ENCODE measurements at regions not wholly inside any gene's neighbourhood (a gene's known extent, or its start where the extent isn't known, plus 50 kb on each side); places are given as distances from the start of the nearest gene placed in this dataset.

DNA sequence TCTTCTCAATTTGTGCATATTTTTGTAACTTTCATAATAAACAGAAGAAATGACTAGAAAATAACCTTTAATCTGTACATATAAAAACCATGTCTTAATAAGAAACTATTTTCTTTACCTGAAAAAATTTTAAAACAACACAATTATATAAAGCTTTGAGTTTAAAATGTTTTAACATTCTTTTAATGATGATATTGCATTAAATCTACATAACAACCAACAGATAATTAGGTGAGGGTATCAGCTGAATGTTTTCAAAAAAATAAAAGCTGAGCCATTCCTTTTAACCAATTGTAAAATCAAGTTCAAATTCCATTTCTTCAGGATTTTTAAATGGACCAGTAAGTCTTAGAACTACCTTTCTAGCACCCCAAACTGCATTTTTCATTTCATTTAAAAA is 1185.0 kb upstream of the CITED2 start:
- intact Hi-C loops (cut with micrococcal nuclease) = no loop called here

DNA sequence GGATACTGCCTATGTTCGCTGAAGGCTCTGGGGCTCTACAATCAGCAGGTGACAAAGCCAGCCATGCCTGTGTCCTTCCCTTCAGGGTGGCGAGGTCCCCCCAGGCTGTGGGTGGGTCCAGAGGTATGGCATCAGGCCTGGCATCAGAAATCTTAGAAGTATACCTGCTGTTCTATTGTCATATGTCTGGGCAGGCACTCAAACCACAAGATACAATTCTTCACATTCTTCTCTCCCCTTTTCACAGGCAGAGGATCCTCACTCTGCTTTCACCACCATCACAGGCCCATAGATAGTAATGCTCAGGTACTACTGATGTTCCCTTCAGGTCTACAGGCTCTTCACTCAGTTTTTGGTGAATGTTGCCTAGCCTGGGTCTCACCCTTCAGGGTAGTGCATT is 1180.0 kb upstream of the CITED2 start:
- H3K27me3 Mint-ChIP-seq = no peaks in the 10 kb centered on the region

More for the DNA sequence above, 1185.0 kb upstream of the CITED2 start:
- H3K4me1 Mint-ChIP-seq (ENCODE audit: low read depth) = peaks cover 5% of the 10 kb centered on the region
- no peak overlapping the region for H3K27ac Mint-ChIP-seq
- H3K9me3 Mint-ChIP-seq = peaks cover 12% of the 10 kb centered on the region
- no peaks in the 10 kb centered on the region for H3K27me3 Mint-ChIP-seq
- no peak overlapping the region for H3K4me3 Mint-ChIP-seq
- H3K36me3 Mint-ChIP-seq (ENCODE audit: low read depth) = no peaks in the 10 kb centered on the region

DNA sequence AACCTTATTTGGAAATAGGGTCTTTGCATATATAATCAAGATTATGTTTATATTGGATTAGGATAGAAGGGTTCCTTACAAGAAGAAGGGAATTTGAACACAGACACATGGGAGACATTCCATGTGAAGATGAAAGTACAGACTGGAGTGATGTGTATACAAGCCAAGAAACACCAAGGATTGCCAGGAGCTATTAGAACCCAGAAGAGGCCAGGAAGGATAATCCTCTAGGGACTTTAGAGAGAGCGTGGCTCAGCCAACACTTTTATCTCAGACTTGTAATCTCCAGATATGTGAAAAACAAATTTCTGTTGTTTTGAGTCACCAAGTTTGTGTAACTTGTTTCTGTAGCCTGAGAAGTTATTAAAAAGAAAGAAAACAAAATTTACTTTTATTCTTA is 1173.9 kb upstream of the CITED2 start:
- no peak overlapping the region for H3K27ac Mint-ChIP-seq
- intact Hi-C loops (cut with micrococcal nuclease) = no loop called here
- H3K27me3 Mint-ChIP-seq = no peaks in the 10 kb centered on the region
- peaks cover 9% of the 10 kb centered on the region for H3K9me3 Mint-ChIP-seq
- no peaks in the 10 kb centered on the region for H3K36me3 Mint-ChIP-seq (ENCODE audit: low read depth)
- no peak overlapping the region for H3K4me3 Mint-ChIP-seq
- H3K4me1 Mint-ChIP-seq (ENCODE audit: low read depth) = no peaks in the 10 kb centered on the region

More for the DNA sequence above, 1180.0 kb upstream of the CITED2 start:
- Mint-ChIP-seq H3K36me3 (ENCODE audit: low read depth) (no peaks in the 10 kb centered on the region), H3K27ac (no peak overlapping the region), H3K4me3 (no peak overlapping the region), H3K4me1 (ENCODE audit: low read depth) (no peaks in the 10 kb centered on the region), H3K9me3 (peaks cover 21% of the 10 kb centered on the region)
- intact Hi-C loops (cut with micrococcal nuclease) = no loop called here

DNA sequence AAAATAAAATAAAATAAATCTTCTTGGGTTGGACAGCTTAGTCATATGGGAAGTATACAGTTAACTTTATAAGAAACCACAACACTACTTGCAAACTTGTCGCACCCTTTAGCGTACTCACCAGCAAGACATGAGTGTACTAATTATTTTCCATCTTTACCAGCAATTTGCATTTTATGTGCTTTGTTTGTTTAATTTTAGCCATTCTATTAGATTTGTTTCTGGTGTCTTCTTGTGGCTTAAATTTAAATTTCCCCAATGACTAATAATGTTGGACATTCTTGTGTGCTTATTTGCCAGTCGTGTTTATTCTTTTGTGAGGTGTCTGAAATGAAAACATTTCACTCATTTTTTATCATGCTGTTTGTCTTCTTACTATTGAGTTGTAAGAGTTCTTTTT is 1172.2 kb upstream of the CITED2 start:
- H3K27me3 Mint-ChIP-seq = no peaks in the 10 kb centered on the region
- H3K36me3 Mint-ChIP-seq (ENCODE audit: low read depth) = no peaks in the 10 kb centered on the region
- intact Hi-C loops (cut with micrococcal nuclease) = no loop called here
- H3K4me3 Mint-ChIP-seq = no peak overlapping the region
- no peaks in the 10 kb centered on the region for H3K4me1 Mint-ChIP-seq (ENCODE audit: low read depth)
- peaks cover 9% of the 10 kb centered on the region for H3K9me3 Mint-ChIP-seq
- no peak overlapping the region for H3K27ac Mint-ChIP-seq

DNA sequence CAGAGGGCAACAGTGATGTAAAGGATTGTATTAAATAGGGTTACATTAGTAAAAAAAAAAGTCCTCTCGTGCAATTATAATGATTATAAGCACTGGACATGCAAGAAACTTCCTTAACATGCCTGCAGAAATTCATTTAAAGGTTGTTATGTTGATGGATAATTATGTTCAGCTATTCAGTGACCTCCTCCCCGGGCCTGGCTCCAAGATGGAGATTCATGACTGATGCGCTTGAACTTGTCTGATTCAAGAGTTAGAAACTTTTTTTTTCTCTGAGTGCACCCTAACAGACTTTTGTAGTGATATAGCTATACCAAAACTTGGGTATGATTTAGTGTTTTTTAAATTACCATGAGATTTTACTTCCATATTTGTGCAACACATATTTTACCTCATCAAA is 1170.0 kb upstream of the CITED2 start:
- H3K4me3 Mint-ChIP-seq = no peak overlapping the region
- intact Hi-C loops (cut with micrococcal nuclease) = no loop called here
- no peaks in the 10 kb centered on the region for H3K4me1 Mint-ChIP-seq (ENCODE audit: low read depth)
- H3K27ac Mint-ChIP-seq = no peak overlapping the region
- no peaks in the 10 kb centered on the region for H3K36me3 Mint-ChIP-seq (ENCODE audit: low read depth)
- no peaks in the 10 kb centered on the region for H3K9me3 Mint-ChIP-seq
- H3K27me3 Mint-ChIP-seq = no peaks in the 10 kb centered on the region

DNA sequence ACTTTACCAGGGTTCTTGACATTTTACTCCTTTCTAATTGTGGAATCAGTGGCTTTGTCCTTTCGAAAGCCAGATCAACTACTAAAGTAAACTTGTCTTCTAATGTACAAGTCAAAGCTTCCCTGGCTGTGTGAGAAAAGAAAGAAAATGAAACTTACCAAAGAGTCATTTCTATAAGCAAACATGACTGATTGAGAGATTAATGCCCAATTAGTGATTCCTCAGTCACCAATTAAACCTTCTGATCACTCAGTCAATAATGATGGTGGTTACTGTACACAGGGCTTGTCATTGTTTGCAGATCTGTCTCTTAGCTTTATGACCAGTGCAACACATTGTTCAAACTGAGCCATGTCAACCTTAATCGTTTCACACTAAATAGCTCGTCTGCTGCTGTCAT is 1168.4 kb upstream of the CITED2 start:
- H3K27ac Mint-ChIP-seq = no peak overlapping the region
- intact Hi-C loops (cut with micrococcal nuclease) = no loop called here
- no peaks in the 10 kb centered on the region for H3K27me3 Mint-ChIP-seq
- H3K9me3 Mint-ChIP-seq = no peaks in the 10 kb centered on the region
- H3K36me3 Mint-ChIP-seq (ENCODE audit: low read depth) = no peaks in the 10 kb centered on the region
- H3K4me3 Mint-ChIP-seq = no peak overlapping the region
- H3K4me1 Mint-ChIP-seq (ENCODE audit: low read depth) = no peaks in the 10 kb centered on the region

DNA sequence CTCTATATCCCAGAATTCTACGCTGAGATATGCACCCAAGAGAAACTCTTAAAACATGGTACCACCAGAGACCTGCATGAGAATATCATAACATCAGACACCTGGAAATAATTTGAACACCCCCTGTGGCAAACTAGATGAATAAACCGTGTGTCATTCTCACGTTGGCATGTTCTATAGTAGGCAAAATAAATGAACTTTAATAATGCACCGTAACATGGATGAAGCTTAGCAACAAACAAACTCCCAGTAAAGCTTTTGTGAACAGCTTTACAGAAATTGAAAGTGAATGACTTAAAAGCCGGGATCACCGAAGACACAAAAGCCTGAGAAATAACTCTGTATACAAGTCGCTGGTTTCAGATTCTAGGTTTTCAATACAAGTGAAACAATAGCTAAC is 1166.8 kb upstream of the CITED2 start:
- H3K27me3 Mint-ChIP-seq = no peaks in the 10 kb centered on the region
- no peaks in the 10 kb centered on the region for H3K4me1 Mint-ChIP-seq (ENCODE audit: low read depth)
- intact Hi-C loops (cut with micrococcal nuclease) = no loop called here
- H3K4me3 Mint-ChIP-seq = no peak overlapping the region
- H3K9me3 Mint-ChIP-seq = peaks cover 3% of the 10 kb centered on the region
- no peaks in the 10 kb centered on the region for H3K36me3 Mint-ChIP-seq (ENCODE audit: low read depth)
- H3K27ac Mint-ChIP-seq = no peak overlapping the region

DNA sequence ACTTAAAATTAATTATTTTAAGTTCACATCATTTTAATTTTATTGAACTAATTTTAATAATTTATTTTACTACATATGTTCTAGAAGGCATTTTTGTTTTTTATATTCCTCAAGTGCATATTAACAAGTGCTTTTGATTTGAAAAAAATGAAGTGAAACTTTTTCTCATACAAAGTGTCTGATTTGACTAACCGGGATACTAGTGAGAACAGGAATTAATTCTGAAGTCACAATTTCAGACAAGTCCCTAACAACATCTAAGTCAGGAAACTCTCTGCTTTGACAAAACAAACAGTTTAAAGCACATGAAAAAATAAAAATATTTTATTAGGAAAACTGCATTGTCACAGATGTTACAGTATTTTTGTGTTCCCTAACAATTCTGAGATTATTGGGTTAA is 1166.3 kb upstream of the CITED2 start:
- Mint-ChIP-seq H3K27ac (no peak overlapping the region), H3K27me3 (no peaks in the 10 kb centered on the region), H3K4me1 (ENCODE audit: low read depth) (no peaks in the 10 kb centered on the region), H3K4me3 (no peak overlapping the region), H3K36me3 (ENCODE audit: low read depth) (no peaks in the 10 kb centered on the region), H3K9me3 (peaks cover 8% of the 10 kb centered on the region)
- intact Hi-C loops (cut with micrococcal nuclease) = no loop called here

DNA sequence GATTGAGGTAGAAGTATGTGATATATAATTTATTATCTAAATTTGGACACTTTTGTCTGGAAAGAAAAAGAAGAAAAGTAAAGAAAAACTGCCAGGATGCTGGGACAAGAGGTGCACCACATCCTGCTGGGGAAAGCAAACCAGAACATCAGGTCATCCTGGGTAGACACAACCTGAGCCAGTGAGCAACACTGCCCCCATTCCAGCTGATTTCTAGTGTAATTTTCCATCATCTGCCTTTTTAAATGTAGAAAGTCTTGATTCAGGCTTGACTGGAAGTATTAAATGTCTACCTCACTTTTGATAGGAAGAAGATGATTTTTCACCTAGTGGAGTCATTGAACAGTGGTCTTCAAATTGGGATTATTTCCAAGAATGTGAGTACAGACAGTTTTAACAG is 1164.5 kb upstream of the CITED2 start:
- no peaks in the 10 kb centered on the region for H3K36me3 Mint-ChIP-seq (ENCODE audit: low read depth)
- no peaks in the 10 kb centered on the region for H3K27me3 Mint-ChIP-seq
- peaks cover 25% of the 10 kb centered on the region for H3K9me3 Mint-ChIP-seq
- no peak overlapping the region for H3K4me3 Mint-ChIP-seq
- intact Hi-C loops (cut with micrococcal nuclease) = no loop called here
- H3K27ac Mint-ChIP-seq = no peak overlapping the region
- H3K4me1 Mint-ChIP-seq (ENCODE audit: low read depth) = no peaks in the 10 kb centered on the region

DNA sequence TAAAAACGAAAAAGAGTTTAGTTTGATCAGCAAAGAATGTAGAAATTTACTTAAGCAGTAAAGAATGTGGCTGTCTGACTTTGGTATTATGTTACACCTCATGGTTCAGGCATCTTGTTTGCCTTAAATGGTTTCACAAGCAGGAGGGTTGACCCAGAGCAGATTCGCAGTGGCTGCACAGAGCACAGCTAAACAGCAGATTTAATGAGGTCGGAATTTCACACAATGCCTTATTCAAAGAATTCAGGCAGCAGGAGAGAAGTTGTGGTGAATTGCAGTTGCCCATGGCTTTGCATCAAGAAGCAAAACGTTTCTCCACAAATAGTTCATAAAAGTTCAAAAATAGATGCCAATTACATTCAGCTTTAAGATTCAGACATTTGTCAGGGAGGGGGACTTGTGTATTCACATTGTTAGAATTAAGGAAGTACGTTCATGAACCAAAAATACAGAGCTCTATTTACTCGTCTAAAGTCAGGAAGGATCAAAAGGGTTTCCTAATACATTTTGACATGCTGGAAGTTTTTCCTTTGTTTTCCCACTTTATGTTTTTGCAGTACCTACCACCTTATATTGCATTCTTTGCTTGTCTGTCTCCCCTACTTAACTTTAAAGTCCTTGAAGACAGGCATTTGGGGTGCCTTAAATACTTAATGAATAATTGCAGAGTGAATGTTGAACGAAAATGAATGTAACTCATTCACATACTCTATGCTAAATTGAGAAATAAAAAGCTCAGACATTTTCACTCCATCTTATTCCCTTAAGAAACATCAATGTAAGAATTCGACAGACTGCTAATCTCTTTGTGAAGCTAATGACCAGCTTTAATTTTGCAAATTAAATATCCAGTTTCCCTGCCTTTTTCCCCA is 1163.6 kb upstream of the CITED2 start:
- peaks cover 33% of the 10 kb centered on the region for H3K9me3 Mint-ChIP-seq
- intact Hi-C loops (cut with micrococcal nuclease) = no loop called here

DNA sequence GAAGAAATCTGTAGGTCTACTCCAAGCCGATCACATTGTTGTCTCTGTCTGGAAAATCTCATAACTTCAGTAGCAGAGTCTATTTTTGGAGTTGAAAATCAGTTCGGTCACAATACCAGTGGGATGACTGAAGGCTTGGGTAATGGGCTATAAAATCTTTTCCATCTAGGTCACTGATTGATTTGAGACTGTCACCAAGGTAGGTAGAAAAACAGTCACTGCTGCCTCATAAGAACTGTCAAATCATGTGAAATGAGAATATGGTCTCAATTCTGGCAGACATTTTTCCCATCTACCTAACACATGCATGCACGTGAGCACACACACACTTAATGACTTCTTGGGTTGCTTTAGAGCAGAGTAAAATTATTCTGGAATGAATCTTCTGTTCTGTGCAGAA is 1162.8 kb upstream of the CITED2 start:
- intact Hi-C loops (cut with micrococcal nuclease) = no loop called here
- Mint-ChIP-seq H3K27ac (no peak overlapping the region), H3K4me3 (no peak overlapping the region), H3K36me3 (ENCODE audit: low read depth) (no peaks in the 10 kb centered on the region), H3K27me3 (no peaks in the 10 kb centered on the region), H3K4me1 (ENCODE audit: low read depth) (no peaks in the 10 kb centered on the region), H3K9me3 (peaks cover 40% of the 10 kb centered on the region)

More for the DNA sequence above, 1163.6 kb upstream of the CITED2 start:
- Mint-ChIP-seq H3K27me3 (no peaks in the 10 kb centered on the region), H3K4me3 (no peak overlapping the region), H3K27ac (no peak overlapping the region), H3K4me1 (ENCODE audit: low read depth) (no peaks in the 10 kb centered on the region), H3K36me3 (ENCODE audit: low read depth) (no peaks in the 10 kb centered on the region)

DNA sequence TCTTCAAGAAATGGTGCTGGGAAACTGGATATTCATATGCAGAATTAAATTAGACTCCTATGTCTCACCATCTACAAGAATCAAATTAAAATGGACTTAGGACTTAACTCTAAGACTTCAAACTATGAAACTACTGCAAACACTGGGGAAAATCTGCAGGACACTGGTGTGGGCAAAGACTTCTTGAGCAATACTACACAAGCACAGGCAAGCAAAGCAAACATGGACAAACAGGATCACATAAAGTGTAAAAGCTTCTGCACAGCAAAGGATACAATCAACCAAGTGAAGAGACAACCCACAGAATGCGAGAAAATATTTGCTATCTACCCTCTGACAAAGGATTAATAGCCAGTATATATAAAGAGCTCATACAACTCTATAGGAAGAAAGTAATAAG is 1161.1 kb upstream of the CITED2 start:
- Mint-ChIP-seq H3K27ac (no peak overlapping the region), H3K4me1 (ENCODE audit: low read depth) (no peaks in the 10 kb centered on the region), H3K9me3 (peaks cover 40% of the 10 kb centered on the region), H3K27me3 (no peaks in the 10 kb centered on the region), H3K36me3 (ENCODE audit: low read depth) (no peaks in the 10 kb centered on the region), H3K4me3 (no peak overlapping the region)
- intact Hi-C loops (cut with micrococcal nuclease) = no loop called here

DNA sequence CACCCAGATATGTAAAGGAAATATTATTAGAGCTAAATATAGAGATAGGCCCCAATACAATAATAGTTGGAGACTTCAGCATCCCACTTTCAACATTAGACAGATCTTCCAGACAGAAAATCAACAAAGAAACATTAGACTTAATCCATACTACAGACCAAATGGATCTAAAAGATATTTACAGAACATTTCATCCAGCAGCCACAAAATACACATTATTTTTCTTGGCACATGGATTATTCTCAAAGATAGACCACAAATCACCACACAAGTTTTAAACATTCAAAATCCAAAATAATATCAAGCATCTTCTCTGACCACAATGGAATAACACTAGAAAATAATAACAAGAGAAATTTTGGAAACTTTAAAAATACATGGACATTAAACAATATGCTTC is 1159.1 kb upstream of the CITED2 start:
- no peaks in the 10 kb centered on the region for H3K4me1 Mint-ChIP-seq (ENCODE audit: low read depth)
- H3K4me3 Mint-ChIP-seq = no peak overlapping the region
- no peaks in the 10 kb centered on the region for H3K36me3 Mint-ChIP-seq (ENCODE audit: low read depth)
- intact Hi-C loops (cut with micrococcal nuclease) = no loop called here
- H3K27ac Mint-ChIP-seq = no peak overlapping the region
- peaks cover 40% of the 10 kb centered on the region for H3K9me3 Mint-ChIP-seq
- H3K27me3 Mint-ChIP-seq = no peaks in the 10 kb centered on the region

DNA sequence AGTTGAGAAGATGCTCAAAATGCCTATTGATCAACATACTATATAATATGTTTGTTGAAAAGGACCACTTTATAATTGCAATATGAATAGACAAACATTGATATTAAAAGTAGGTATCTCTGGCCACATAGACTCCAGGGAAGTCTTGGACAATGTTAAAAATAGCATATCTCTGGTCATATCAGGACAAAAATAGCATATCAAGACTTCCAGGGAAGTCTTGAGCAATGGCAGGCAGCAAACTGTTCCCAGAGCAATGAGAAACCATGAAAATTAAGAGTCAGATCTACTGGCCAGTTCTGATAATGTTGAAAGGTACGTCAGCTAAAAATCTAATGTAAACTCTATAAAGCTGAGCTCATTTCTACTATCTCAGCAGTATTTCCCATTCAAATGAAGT is 1130.3 kb upstream of the CITED2 start:
- H3K4me3 Mint-ChIP-seq = no peak overlapping the region
- H3K27ac Mint-ChIP-seq = no peak overlapping the region
- intact Hi-C loops (cut with micrococcal nuclease) = no loop called here
- peaks cover 8% of the 10 kb centered on the region for H3K9me3 Mint-ChIP-seq
- H3K4me1 Mint-ChIP-seq (ENCODE audit: low read depth) = no peaks in the 10 kb centered on the region
- no peaks in the 10 kb centered on the region for H3K27me3 Mint-ChIP-seq
- no peaks in the 10 kb centered on the region for H3K36me3 Mint-ChIP-seq (ENCODE audit: low read depth)

DNA sequence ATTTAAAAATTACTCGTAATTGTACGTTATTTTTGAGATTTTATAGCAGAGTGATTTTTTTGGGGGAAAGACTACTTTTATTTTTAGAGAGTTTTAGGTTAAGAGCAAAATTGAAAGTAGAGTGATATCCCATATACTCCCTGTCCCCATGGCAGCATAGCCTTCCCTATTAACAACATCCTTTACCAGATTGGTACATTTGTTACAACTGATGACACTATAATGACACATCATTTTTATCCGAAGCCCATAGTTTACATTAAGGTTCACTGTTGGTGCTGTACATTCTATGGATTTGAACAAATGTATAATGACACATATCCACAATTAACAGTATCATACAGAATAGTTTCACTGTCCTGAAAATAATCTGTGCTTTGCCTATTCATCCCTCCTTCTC is 1126.4 kb upstream of the CITED2 start:
- Mint-ChIP-seq H3K4me1 (ENCODE audit: low read depth) (no peaks in the 10 kb centered on the region), H3K9me3 (no peaks in the 10 kb centered on the region), H3K27me3 (no peaks in the 10 kb centered on the region), H3K4me3 (no peak overlapping the region), H3K27ac (no peak overlapping the region), H3K36me3 (ENCODE audit: low read depth) (no peaks in the 10 kb centered on the region)
- intact Hi-C loops (cut with micrococcal nuclease) = no loop called here

All from dendritic cell treated with granulocyte-macrophage colony-stimulating factor and Interleukin-4, amounts not matched to agents 40 ng/mL and 50 ng/mL, for 4 days (primary cell).